ENCODE measurements at regions not wholly inside any gene's neighbourhood (a gene's known extent, or its start where the extent isn't known, plus 50 kb on each side); places are given as distances from the start of the nearest gene placed in this dataset.

DNA sequence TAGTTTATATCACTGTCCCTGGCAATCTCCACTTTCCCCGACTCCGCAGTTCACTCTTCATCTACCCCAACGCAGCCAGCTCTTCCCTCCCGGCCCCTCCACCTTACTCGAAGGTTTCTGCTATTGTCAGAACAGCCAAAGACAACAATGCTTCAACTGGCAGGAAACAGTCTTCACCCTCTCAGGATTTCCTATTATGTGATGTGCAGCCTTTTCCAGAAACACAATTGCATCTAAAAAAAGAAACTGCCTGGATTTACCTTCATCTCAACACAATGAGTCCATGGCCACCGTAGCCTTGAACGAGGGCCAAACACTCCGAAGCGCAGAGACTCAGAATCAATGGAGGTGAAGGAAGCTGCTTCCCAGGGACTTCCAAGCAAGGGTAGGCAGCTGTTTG is 182.1 kb upstream of the TSC22D2 start:
- TF ChIP-seq ETV6 (conservative IDR thresholded peaks at IDR 0.05 in 1 of 2, IDR thresholded peaks at IDR 0.05 in 1 of 2; ENCODE audit: borderline replicate concordance in 1 of 2, low read depth in 1 of 2) (no peak), FOXM1 (IDR thresholded peaks at IDR 0.05; ENCODE audit: low read depth, low read length) (no peak), TCF7 (IDR thresholded peaks at IDR 0.05; ENCODE audit: borderline replicate concordance) (no peak), NFYA (IDR thresholded peaks at IDR 0.05; ENCODE audit: borderline replicate concordance, low read depth, low read length) (no peak), RAD21 (IDR thresholded peaks at IDR 0.05; ENCODE audit: insufficient read depth, low read depth, low read length) (no peak), SPI1 (IDR thresholded peaks at IDR 0.05; ENCODE audit: borderline replicate concordance, insufficient read depth, low read depth, low read length) (no peak), GABPA (IDR thresholded peaks at IDR 0.05; ENCODE audit: low read depth) (no peak), NFIC (IDR thresholded peaks at IDR 0.05; ENCODE audit: low read depth, low read length) (no peak)
- TF ChIP-seq, protein P1, sequence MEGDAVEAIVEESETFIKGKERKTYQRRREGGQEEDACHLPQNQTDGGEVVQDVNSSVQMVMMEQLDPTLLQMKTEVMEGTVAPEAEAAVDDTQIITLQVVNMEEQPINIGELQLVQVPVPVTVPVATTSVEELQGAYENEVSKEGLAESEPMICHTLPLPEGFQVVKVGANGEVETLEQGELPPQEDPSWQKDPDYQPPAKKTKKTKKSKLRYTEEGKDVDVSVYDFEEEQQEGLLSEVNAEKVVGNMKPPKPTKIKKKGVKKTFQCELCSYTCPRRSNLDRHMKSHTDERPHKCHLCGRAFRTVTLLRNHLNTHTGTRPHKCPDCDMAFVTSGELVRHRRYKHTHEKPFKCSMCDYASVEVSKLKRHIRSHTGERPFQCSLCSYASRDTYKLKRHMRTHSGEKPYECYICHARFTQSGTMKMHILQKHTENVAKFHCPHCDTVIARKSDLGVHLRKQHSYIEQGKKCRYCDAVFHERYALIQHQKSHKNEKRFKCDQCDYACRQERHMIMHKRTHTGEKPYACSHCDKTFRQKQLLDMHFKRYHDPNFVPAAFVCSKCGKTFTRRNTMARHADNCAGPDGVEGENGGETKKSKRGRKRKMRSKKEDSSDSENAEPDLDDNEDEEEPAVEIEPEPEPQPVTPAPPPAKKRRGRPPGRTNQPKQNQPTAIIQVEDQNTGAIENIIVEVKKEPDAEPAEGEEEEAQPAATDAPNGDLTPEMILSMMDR (IDR thresholded peaks at IDR 0.05 in 2 of 3, conservative IDR thresholded peaks at IDR 0.05 in 1 of 3; ENCODE audit: control insufficient read depth in 2 of 3, extremely low read depth in 1 of 3, insufficient read depth in 1 of 3, low read depth in 3 of 3, low read length in 3 of 3): no peak
